ENCODE measurements at regions not wholly inside any gene's neighbourhood (a gene's known extent, or its start where the extent isn't known, plus 50 kb on each side); places are given as distances from the start of the nearest gene placed in this dataset.

- Histone ChIP-seq H4K20me1 (replicated peaks; ENCODE audit: control insufficient read depth, insufficient read depth, low read length) (no peaks in the 10 kb centered on the region; the same call in 1 of the 2 replicates), H3K4me2 (ENCODE audit: insufficient read depth, low read length) (peak overlapping the region; percentile 34; the same call in 1 of the 2 replicates), H3K4me3 (no peak overlapping the region), H3K9me3 (replicated peaks; ENCODE audit: control insufficient read depth, insufficient read depth, low read depth, low read length) (no peaks in the 10 kb centered on the region), H3K79me2 (ENCODE audit: control insufficient read depth, insufficient read depth, low read length) (no peaks in the 10 kb centered on the region), H3K27ac (ENCODE audit: extremely low read depth, low read depth, low read length) (no peak overlapping the region), H3K4me1 (replicated peaks in 1 of 2; ENCODE audit: control insufficient read depth in 2 of 2, insufficient read depth in 2 of 2, low read length in 2 of 2) (peaks cover 0 to 12% of the 10 kb centered on the region in 2 experiments; a peak in 2 of 5 replicates), H3K27me3 (ENCODE audit: control insufficient read depth in 2 of 2, insufficient read depth in 2 of 2, low read length in 2 of 2) (no peaks in the 10 kb centered on the region), H2AFZ (ENCODE audit: low read depth, low read length) (peak overlapping the region; percentile 23; the same call in 1 of the 2 replicates), H3K36me3 (ENCODE audit: control insufficient read depth, insufficient read depth, low read length) (no peaks in the 10 kb centered on the region), H3K9me1 (ENCODE audit: control insufficient read depth, insufficient read depth, low read length) (no peaks in the 10 kb centered on the region), H3K9ac (ENCODE audit: insufficient read depth in 1 of 2, low read depth in 2 of 2, low read length in 2 of 2) (no peak overlapping the region)
- WGBS (ENCODE audit: insufficient coverage, low coverage, missing lambda C conversion rate), result 22% methylated on average over 2 of the region's 2 CpGs
- in situ Hi-C loops (cut with MboI), result no loop called here
- ATAC-seq, result no peak; the same call in 2 of the 3 replicates
- intact Hi-C loops (cut with micrococcal nuclease), result no loop called here
- DNase-seq (ENCODE audit: extremely low read depth in 1 of 4, low spot score in 3 of 4), result no peak
- ChIA-PET POLR2A (interaction anchor here (0.9 to 1.3 kb wide), 3 partner anchors 13 to 21 kb away, joined by 3 read pairs; no protein-coding TSS in a partner anchor), CTCF (ENCODE audit: low intra/inter-chr PET ratio) (no interaction called here)
- no peak for FAIRE-seq
- BruUV-seq (replicated peaks), result no TSS peak
- TF ChIP-seq, protein P1, sequence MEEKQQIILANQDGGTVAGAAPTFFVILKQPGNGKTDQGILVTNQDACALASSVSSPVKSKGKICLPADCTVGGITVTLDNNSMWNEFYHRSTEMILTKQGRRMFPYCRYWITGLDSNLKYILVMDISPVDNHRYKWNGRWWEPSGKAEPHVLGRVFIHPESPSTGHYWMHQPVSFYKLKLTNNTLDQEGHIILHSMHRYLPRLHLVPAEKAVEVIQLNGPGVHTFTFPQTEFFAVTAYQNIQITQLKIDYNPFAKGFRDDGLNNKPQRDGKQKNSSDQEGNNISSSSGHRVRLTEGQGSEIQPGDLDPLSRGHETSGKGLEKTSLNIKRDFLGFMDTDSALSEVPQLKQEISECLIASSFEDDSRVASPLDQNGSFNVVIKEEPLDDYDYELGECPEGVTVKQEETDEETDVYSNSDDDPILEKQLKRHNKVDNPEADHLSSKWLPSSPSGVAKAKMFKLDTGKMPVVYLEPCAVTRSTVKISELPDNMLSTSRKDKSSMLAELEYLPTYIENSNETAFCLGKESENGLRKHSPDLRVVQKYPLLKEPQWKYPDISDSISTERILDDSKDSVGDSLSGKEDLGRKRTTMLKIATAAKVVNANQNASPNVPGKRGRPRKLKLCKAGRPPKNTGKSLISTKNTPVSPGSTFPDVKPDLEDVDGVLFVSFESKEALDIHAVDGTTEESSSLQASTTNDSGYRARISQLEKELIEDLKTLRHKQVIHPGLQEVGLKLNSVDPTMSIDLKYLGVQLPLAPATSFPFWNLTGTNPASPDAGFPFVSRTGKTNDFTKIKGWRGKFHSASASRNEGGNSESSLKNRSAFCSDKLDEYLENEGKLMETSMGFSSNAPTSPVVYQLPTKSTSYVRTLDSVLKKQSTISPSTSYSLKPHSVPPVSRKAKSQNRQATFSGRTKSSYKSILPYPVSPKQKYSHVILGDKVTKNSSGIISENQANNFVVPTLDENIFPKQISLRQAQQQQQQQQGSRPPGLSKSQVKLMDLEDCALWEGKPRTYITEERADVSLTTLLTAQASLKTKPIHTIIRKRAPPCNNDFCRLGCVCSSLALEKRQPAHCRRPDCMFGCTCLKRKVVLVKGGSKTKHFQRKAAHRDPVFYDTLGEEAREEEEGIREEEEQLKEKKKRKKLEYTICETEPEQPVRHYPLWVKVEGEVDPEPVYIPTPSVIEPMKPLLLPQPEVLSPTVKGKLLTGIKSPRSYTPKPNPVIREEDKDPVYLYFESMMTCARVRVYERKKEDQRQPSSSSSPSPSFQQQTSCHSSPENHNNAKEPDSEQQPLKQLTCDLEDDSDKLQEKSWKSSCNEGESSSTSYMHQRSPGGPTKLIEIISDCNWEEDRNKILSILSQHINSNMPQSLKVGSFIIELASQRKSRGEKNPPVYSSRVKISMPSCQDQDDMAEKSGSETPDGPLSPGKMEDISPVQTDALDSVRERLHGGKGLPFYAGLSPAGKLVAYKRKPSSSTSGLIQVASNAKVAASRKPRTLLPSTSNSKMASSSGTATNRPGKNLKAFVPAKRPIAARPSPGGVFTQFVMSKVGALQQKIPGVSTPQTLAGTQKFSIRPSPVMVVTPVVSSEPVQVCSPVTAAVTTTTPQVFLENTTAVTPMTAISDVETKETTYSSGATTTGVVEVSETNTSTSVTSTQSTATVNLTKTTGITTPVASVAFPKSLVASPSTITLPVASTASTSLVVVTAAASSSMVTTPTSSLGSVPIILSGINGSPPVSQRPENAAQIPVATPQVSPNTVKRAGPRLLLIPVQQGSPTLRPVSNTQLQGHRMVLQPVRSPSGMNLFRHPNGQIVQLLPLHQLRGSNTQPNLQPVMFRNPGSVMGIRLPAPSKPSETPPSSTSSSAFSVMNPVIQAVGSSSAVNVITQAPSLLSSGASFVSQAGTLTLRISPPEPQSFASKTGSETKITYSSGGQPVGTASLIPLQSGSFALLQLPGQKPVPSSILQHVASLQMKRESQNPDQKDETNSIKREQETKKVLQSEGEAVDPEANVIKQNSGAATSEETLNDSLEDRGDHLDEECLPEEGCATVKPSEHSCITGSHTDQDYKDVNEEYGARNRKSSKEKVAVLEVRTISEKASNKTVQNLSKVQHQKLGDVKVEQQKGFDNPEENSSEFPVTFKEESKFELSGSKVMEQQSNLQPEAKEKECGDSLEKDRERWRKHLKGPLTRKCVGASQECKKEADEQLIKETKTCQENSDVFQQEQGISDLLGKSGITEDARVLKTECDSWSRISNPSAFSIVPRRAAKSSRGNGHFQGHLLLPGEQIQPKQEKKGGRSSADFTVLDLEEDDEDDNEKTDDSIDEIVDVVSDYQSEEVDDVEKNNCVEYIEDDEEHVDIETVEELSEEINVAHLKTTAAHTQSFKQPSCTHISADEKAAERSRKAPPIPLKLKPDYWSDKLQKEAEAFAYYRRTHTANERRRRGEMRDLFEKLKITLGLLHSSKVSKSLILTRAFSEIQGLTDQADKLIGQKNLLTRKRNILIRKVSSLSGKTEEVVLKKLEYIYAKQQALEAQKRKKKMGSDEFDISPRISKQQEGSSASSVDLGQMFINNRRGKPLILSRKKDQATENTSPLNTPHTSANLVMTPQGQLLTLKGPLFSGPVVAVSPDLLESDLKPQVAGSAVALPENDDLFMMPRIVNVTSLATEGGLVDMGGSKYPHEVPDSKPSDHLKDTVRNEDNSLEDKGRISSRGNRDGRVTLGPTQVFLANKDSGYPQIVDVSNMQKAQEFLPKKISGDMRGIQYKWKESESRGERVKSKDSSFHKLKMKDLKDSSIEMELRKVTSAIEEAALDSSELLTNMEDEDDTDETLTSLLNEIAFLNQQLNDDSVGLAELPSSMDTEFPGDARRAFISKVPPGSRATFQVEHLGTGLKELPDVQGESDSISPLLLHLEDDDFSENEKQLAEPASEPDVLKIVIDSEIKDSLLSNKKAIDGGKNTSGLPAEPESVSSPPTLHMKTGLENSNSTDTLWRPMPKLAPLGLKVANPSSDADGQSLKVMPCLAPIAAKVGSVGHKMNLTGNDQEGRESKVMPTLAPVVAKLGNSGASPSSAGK (IDR thresholded peaks at IDR 0.05), result no peak
- peak in 1 of 2 experiments; percentile 23; a peak in 1 of 4 replicates for TF ChIP-seq FOXA3 (CRISPR knock-in tag; conservative IDR thresholded peaks at IDR 0.05 in 1 of 2, IDR thresholded peaks at IDR 0.05 in 1 of 2)
- TF ChIP-seq, protein P2, sequence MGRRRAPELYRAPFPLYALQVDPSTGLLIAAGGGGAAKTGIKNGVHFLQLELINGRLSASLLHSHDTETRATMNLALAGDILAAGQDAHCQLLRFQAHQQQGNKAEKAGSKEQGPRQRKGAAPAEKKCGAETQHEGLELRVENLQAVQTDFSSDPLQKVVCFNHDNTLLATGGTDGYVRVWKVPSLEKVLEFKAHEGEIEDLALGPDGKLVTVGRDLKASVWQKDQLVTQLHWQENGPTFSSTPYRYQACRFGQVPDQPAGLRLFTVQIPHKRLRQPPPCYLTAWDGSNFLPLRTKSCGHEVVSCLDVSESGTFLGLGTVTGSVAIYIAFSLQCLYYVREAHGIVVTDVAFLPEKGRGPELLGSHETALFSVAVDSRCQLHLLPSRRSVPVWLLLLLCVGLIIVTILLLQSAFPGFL (CRISPR knock-in tag; IDR thresholded peaks at IDR 0.05), result 0 out of 2 replicates have a peak, but pooled peaks have one; percentile 38
- TF ChIP-seq, protein P3, sequence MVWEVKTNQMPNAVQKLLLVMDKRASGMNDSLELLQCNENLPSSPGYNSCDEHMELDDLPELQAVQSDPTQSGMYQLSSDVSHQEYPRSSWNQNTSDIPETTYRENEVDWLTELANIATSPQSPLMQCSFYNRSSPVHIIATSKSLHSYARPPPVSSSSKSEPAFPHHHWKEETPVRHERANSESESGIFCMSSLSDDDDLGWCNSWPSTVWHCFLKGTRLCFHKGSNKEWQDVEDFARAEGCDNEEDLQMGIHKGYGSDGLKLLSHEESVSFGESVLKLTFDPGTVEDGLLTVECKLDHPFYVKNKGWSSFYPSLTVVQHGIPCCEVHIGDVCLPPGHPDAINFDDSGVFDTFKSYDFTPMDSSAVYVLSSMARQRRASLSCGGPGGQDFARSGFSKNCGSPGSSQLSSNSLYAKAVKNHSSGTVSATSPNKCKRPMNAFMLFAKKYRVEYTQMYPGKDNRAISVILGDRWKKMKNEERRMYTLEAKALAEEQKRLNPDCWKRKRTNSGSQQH (CRISPR knock-in tag; IDR thresholded peaks at IDR 0.05), result no peak
- TF ChIP-seq U2AF2 (optimal IDR thresholded peaks at IDR 0.05; ENCODE audit: low read depth, low read length), result no peak
- no peak for TF ChIP-seq ZNF140 (CRISPR knock-in tag; IDR thresholded peaks at IDR 0.05)
- peak; percentile 96 for TF ChIP-seq FOXJ2 (tag; IDR thresholded peaks at IDR 0.05)
These were observed 267.1 kb upstream of the SGK1 start for GRCh38 chr6:134584847-134585516.
